Colonic mucosa (tissue), 4 donors: ENCODE measurements at regions not wholly inside any gene's neighbourhood (a gene's known extent, or its start where the extent isn't known, plus 50 kb on each side); places are given as distances from the start of the nearest gene placed in this dataset.

Source experiments
- DNase-seq: peaks from one replicate; pipeline ENCODE4 v3.0.0-alpha.2; 2020
- H3K27ac ChIP-seq: fragments of 200-600 bp; one replicate; pipeline ENCODE4 v1.8.0; 2021
- H3K27me3 ChIP-seq: fragments of 200-600 bp; one replicate; pipeline ENCODE4 v1.8.0; 2021
- H3K36me3 ChIP-seq: fragments of 200-600 bp; one replicate; pipeline ENCODE4 v1.8.0; 2021
- H3K4me1 ChIP-seq: fragments of 200-600 bp; one replicate; pipeline ENCODE4 v1.8.0; 2021; ENCODE audit warnings: mild to moderate bottlenecking
- H3K4me3 ChIP-seq: fragments of 200-600 bp; one replicate; pipeline ENCODE4 v1.8.0; 2021
- H3K9ac ChIP-seq, 2 donors: one replicate each; pipeline ENCODE4 v1.7.0; 2013; ENCODE audit warnings: control low read depth in 2 of 2, low read depth in 2 of 2, low read length in 2 of 2
- H3K9me3 ChIP-seq: fragments of 200-600 bp; one replicate; pipeline ENCODE4 v1.8.0; 2021
- intact Hi-C: fragments of 100-400 bp; cut with DNase I; formaldehyde crosslinking; loops from one replicate; pipeline ENCODE4 v1.14.1; 2022
- TF ChIP-seq, protein P1 (sequence below): fragments of 200-600 bp; IDR thresholded peaks from one replicate; pipeline ENCODE4 v1.8.0; 2022; ENCODE audit warnings: antibody characterized with exemption, mild to moderate bottlenecking
- donor health status: healthy.
- donor health status: DM: no; HTN: no; CAD: no.
- donor health status: DM: no; HTN: no; CAD: no.

DNA sequence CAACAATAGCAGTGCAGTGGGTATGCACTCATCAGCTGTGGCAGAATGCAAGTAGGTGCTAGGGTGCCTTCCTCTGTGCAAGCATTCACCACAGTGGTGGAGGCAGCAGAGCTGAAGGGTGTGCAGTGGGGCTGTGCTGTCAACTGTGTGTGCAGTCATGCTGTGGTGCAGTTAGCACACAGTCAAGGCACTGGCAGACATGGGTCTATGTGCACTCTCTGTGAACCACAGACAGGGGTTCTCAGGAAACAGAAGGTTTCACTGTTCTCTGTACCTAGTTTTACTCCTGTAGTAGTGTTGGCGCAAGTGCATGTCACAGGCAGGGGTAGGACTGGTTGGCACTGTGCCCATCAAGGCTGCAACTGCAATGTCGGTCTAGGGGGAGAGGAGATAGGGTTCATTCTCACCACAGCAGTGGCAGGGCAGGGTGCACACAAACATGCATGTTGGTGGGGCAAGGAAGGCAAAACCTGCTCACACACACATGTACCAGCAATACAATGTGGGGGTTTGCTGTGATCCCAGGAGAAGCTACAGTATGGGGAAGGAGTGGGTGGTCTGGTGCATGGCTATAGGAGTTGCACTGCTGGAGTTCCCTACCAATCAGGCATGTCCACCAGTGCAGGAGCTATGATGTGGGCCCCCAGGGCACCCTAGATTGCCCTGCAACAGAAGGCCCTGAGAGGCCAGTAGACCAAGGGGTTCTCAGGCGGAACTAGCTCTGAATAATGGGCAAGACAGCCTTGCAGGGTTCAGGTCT lies 242.7 kb upstream of the DDX18 start:
- no peak for DNase-seq
- intact Hi-C loops = no loop called here
- Histone ChIP-seq H3K9ac (no peak overlapping the region), H3K4me3 (no peak overlapping the region), H3K4me1 (no peaks in the 10 kb centered on the region), H3K27me3 (no peaks in the 10 kb centered on the region), H3K27ac (no peak overlapping the region), H3K36me3 (no peaks in the 10 kb centered on the region), H3K9me3 (no peaks in the 10 kb centered on the region)
- TF ChIP-seq, protein P1, sequence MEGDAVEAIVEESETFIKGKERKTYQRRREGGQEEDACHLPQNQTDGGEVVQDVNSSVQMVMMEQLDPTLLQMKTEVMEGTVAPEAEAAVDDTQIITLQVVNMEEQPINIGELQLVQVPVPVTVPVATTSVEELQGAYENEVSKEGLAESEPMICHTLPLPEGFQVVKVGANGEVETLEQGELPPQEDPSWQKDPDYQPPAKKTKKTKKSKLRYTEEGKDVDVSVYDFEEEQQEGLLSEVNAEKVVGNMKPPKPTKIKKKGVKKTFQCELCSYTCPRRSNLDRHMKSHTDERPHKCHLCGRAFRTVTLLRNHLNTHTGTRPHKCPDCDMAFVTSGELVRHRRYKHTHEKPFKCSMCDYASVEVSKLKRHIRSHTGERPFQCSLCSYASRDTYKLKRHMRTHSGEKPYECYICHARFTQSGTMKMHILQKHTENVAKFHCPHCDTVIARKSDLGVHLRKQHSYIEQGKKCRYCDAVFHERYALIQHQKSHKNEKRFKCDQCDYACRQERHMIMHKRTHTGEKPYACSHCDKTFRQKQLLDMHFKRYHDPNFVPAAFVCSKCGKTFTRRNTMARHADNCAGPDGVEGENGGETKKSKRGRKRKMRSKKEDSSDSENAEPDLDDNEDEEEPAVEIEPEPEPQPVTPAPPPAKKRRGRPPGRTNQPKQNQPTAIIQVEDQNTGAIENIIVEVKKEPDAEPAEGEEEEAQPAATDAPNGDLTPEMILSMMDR = no peak

DNA sequence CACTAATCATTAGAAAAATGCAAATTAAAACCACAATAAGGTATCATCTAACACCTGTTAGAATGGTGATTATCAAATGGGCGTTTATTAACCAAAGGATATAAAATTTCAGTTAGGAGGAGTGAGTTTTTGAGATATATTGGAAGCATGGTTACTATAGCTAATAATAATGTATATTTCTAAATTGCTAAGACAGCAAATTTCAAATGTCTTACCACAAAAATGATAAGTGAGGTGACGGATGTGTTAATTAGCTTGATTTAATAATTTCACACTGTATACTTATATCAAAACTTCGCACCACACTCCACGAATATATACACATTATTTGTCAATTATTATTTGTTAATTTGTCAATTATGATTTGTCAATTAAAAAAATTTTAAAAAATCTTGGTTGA lies 227.2 kb upstream of the DDX18 start:
- DNase-seq = no peak
- Histone ChIP-seq H3K27ac (no peak overlapping the region), H3K36me3 (no peaks in the 10 kb centered on the region), H3K9ac (no peak overlapping the region), H3K4me1 (no peaks in the 10 kb centered on the region), H3K27me3 (no peaks in the 10 kb centered on the region), H3K9me3 (no peaks in the 10 kb centered on the region), H3K4me3 (no peak overlapping the region)
- TF ChIP-seq, protein P1 = no peak
- intact Hi-C loops = no loop called here

DNA sequence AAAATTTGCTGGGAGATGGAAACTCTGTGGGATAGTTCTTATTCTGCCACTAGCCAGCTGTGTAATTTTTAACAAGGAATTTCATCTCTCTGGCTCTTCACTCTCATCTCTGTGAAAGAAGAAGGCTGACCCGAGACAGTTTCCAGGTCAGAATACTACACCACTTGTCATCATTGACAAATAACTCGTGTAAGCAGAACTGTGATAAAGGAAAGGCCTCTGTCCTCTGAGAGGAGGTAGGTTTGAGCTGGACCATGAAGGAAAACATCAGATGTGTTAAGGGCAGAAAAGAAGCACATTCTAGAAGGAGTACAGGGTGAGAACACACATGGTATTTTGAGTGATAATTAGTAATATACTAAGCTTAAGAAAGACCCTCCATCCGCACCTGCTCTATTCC lies 211.4 kb upstream of the DDX18 start:
- TF ChIP-seq, protein P1 = no peak
- H3K27me3 ChIP-seq = no peaks in the 10 kb centered on the region
- no peak overlapping the region for H3K27ac ChIP-seq
- H3K4me1 ChIP-seq = no peaks in the 10 kb centered on the region
- no peak overlapping the region for H3K9ac ChIP-seq
- H3K9me3 ChIP-seq = no peaks in the 10 kb centered on the region
- intact Hi-C loops = no loop called here
- H3K4me3 ChIP-seq = no peak overlapping the region
- DNase-seq = no peak
- H3K36me3 ChIP-seq = no peaks in the 10 kb centered on the region

DNA sequence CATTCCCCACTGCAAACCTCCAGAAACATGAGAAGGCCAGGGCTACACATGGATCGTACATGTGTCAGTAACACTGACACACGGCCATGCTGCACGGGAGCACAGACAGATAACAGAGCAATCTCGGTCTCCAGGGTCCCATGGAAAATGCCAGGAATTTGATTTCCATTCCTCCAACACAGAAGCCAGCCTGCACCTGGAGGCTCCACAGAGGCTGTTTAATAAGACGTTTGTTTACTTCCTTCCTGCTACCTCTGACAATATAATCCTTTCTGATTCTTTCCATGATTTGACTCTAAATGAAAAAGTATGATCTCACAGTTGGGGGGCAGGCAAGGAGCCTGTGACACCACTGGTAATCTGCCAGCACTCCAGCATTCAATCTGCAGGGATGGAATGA lies 210.9 kb upstream of the DDX18 start:
- H3K27me3 ChIP-seq = no peaks in the 10 kb centered on the region
- TF ChIP-seq, protein P1 = no peak
- H3K27ac ChIP-seq = no peak overlapping the region
- no peak for DNase-seq
- H3K9me3 ChIP-seq = no peaks in the 10 kb centered on the region
- H3K4me3 ChIP-seq = no peak overlapping the region
- no peaks in the 10 kb centered on the region for H3K36me3 ChIP-seq
- intact Hi-C loops = no loop called here
- H3K4me1 ChIP-seq = no peaks in the 10 kb centered on the region
- H3K9ac ChIP-seq = no peak overlapping the region

DNA sequence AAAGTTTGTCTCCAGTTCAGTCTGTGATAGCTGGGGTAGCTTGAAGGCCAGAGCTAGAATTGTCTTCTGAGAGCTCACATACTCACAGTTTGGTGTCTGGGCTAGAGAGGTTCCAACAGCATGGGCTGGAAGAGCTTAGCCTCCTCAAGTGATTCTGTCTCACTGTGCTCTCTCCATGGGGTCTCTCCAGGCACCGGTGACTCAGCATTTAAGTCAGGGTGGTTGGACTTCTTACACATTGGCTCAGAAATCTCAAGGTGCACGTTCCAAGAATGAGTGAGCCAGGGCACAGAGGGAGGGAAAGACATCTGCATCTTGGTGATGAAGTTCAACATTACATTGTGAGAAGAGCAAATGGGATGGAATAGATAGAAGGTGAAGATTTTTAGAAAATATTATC lies 207.3 kb upstream of the DDX18 start:
- TF ChIP-seq, protein P1 = no peak
- intact Hi-C loops = no loop called here

More for the DNA sequence above, 207.3 kb upstream of the DDX18 start:
- Histone ChIP-seq H3K9ac (no peak overlapping the region), H3K4me1 (no peaks in the 10 kb centered on the region), H3K36me3 (no peaks in the 10 kb centered on the region), H3K27me3 (no peaks in the 10 kb centered on the region), H3K9me3 (no peaks in the 10 kb centered on the region), H3K27ac (no peak overlapping the region), H3K4me3 (no peak overlapping the region)
- DNase-seq = no peak
